Endothelial cell (in vitro differentiated cells): ENCODE measurements at regions not wholly inside any gene's neighbourhood (a gene's known extent, or its start where the extent isn't known, plus 50 kb on each side); places are given as distances from the start of the nearest gene placed in this dataset.

Experiments used
- DNase-seq: peaks from one replicate; pipeline ENCODE4 v3.0.0; 2021; ENCODE audit warnings: low spot score
- H3K27ac Mint-ChIP-seq: one replicate; pipeline ENCODE4 v1.8.0; 2021; ENCODE audit warnings: mixed read lengths, inconsistent platforms; ENCODE audit not compliant: unreplicated experiment
- H3K27me3 Mint-ChIP-seq: one replicate; pipeline ENCODE4 v1.8.0; 2021; ENCODE audit warnings: mild to moderate bottlenecking, moderate library complexity, mixed read lengths, inconsistent platforms; ENCODE audit not compliant: unreplicated experiment
- H3K36me3 Mint-ChIP-seq: one replicate; pipeline ENCODE4 v1.8.0; 2021; ENCODE audit warnings: mild to moderate bottlenecking, low read depth, mixed read lengths, inconsistent platforms; ENCODE audit not compliant: unreplicated experiment
- H3K4me1 Mint-ChIP-seq: one replicate; pipeline ENCODE4 v1.8.0; 2021; ENCODE audit warnings: mild to moderate bottlenecking, mixed read lengths, inconsistent platforms; ENCODE audit not compliant: unreplicated experiment
- H3K4me3 Mint-ChIP-seq: one replicate; pipeline ENCODE4 v1.8.0; 2021; ENCODE audit warnings: mild to moderate bottlenecking, mixed read lengths, inconsistent platforms; ENCODE audit not compliant: unreplicated experiment
- H3K9me3 Mint-ChIP-seq: one replicate; pipeline ENCODE4 v1.8.0; 2021; ENCODE audit warnings: mixed read lengths, inconsistent platforms; ENCODE audit not compliant: unreplicated experiment
- CTCF ChIP-seq: fragments of 200-600 bp; sonication (generic); IDR thresholded peaks from one replicate; pipeline ENCODE4 v1.5.0; 2021; ENCODE audit warnings: antibody characterized with exemption; ENCODE audit not compliant: unreplicated experiment

GRCh38 chr2:18077704-18078103, 199.2 kb downstream of the KCNS3 start:
- Mint-ChIP-seq H3K36me3 (no peaks in the 10 kb centered on the region), H3K4me1 (peaks cover 2% of the 10 kb centered on the region), H3K27ac (no peak overlapping the region), H3K9me3 (no peaks in the 10 kb centered on the region), H3K4me3 (no peak overlapping the region), H3K27me3 (no peaks in the 10 kb centered on the region)
- DNase-seq: no peak
- TF ChIP-seq CTCF: no peak

- H3K36me3 Mint-ChIP-seq: no peaks in the 10 kb centered on the region
- H3K4me1 Mint-ChIP-seq: peaks cover 2% of the 10 kb centered on the region
- no peak overlapping the region for H3K27ac Mint-ChIP-seq
- no peaks in the 10 kb centered on the region for H3K9me3 Mint-ChIP-seq
- no peak for DNase-seq
- no peak for TF ChIP-seq CTCF
- no peaks in the 10 kb centered on the region for H3K27me3 Mint-ChIP-seq
- no peak overlapping the region for H3K4me3 Mint-ChIP-seq
Observed at GRCh38 chr2:18077231-18077630, 198.8 kb downstream of the KCNS3 start.

- H3K4me1 Mint-ChIP-seq: peaks cover under 1% of the 10 kb centered on the region
- H3K27me3 Mint-ChIP-seq: no peaks in the 10 kb centered on the region
- no peak overlapping the region for H3K27ac Mint-ChIP-seq
- H3K4me3 Mint-ChIP-seq: no peak overlapping the region
- no peaks in the 10 kb centered on the region for H3K36me3 Mint-ChIP-seq
- H3K9me3 Mint-ChIP-seq: no peaks in the 10 kb centered on the region
- TF ChIP-seq CTCF: no peak
- DNase-seq: no peak
Observed at GRCh38 chr2:18074476-18074875, 196.0 kb downstream of the KCNS3 start.

DNA sequence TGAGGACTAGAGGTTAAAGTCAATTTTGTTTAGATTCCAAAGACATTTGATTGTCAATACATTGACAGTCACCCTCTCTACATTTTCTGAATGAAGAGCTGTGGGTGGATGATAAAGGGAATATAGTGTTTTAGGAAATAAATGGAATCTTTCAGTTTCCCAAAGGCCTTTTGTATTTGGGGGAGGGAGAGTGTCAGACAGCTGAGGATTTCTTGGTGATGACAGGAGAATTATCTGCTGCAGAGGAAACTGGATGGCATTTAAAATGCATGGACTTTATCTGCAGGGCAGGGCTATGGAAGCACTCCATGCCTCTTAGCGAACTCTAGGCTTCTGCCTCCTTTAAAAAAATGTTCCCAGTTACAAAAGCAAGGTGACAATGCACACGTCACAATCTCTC, 195.1 kb downstream of the KCNS3 start:
- no peaks in the 10 kb centered on the region for H3K36me3 Mint-ChIP-seq
- H3K27me3 Mint-ChIP-seq: no peaks in the 10 kb centered on the region
- H3K9me3 Mint-ChIP-seq: no peaks in the 10 kb centered on the region
- no peak overlapping the region for H3K4me3 Mint-ChIP-seq
- peaks cover 5% of the 10 kb centered on the region for H3K4me1 Mint-ChIP-seq
- TF ChIP-seq CTCF: no peak
- no peak overlapping the region for H3K27ac Mint-ChIP-seq
- no peak for DNase-seq

DNA sequence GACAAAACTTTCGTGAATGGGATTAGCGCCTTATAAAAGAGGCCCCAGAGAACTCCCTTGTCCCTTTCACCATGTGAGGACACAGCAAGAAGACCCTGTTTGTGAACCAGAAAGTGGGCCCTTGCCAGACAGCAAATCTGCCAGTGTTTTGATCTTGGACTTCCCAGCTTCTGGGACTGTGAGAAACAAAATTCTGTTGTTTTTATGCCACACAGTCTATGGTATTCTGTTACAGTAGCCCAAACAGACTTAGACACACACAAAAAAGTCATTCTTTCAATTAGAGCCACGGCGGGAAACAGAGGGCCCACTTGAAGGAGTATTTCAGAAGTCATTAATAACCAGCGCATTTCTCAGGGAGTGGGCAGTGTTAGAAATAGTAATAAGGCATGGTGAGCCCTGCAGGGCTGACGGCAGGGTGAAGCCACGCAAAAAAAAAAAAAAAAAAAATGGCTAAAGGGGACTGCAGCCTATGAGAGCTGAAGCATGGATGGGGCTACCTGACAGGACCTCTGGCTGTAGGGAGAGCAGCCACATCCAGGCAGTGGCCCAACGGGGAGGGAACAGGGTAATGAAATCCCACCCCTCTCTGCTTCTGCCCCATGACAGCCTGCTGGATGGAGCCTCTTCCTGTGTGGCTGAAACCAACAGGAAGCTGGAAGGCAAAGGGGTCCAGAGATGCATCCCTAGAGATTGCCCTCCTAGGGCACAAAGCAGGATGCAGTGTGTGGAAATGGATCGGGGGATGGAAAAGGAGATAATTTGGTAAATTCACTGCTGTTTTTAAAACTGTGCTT, 189.3 kb downstream of the KCNS3 start:
- Mint-ChIP-seq H3K27me3 (peaks cover 1% of the 10 kb centered on the region), H3K4me3 (no peak overlapping the region), H3K36me3 (no peaks in the 10 kb centered on the region), H3K9me3 (no peaks in the 10 kb centered on the region), H3K4me1 (peaks cover 27% of the 10 kb centered on the region), H3K27ac (peak overlapping the region; percentile 61)
- TF ChIP-seq CTCF: no peak
- DNase-seq: peak; percentile 25
